HG03460 (cell line): ENCODE measurements at regions not wholly inside any gene's neighbourhood (a gene's known extent, or its start where the extent isn't known, plus 50 kb on each side); places are given as distances from the start of the nearest gene placed in this dataset.

Experiments
- ATAC-seq: cut with Tn5 transposase; IDR thresholded peaks from one replicate; pipeline ENCODE4 v1.9.1; 2021; ENCODE audit not compliant: unreplicated experiment

- no peak for ATAC-seq
Observed at GRCh38 chr3:117688583-117688982, 979.0 kb downstream of the TUSC7 start.

DNA sequence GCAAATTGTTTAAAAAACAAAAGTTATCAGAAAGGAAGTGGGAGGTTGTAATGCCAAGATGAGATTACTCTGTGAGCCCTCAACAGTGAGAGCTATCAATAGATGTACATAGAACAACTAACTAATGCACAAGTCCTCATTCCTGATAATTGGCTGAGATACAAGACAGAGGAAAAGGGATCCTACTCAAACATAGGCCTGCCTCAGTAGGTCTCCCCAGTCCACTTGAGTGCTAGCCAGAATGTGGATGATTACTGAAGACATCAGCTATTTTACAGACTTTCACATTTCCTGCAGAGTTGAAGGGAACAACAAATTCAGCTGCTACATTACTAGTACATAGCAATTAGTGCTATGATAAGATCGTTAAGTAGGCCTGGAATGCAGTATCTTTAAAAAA, 981.9 kb downstream of the TUSC7 start:
- ATAC-seq = no peak

DNA sequence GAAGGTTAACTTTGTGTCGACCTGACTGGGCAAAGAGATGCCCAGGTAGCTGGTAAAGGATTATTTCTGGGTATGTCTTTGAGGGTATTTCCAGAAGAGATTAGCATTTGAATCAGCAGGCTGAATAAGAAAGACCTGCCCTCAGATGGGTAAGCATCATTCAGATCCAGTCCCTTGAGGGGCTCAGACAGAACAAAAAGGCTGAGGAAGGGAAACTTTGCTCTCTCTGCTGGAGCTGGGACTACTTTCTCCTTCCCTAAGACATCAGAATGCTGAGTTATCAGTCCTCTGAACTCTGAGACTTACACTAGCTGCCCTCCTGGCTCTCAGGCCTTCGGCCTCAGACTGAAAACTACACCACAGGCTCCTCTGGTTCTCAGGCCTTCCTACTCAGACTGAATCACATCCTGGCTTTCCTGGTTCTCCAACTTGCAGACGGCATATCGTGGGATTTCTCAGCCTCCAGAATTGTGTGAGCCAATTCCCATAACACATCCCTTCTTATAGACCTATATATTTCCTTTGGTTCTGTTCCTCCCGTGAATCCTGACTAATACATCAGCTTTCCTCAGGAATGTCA, 982.9 kb downstream of the TUSC7 start:
- no peak for ATAC-seq

GRCh38 chr3:117695321-117695720, 985.7 kb downstream of the TUSC7 start:
- ATAC-seq = no peak

GRCh38 chr3:117695871-117696645, 986.5 kb downstream of the TUSC7 start:
- no peak for ATAC-seq

DNA sequence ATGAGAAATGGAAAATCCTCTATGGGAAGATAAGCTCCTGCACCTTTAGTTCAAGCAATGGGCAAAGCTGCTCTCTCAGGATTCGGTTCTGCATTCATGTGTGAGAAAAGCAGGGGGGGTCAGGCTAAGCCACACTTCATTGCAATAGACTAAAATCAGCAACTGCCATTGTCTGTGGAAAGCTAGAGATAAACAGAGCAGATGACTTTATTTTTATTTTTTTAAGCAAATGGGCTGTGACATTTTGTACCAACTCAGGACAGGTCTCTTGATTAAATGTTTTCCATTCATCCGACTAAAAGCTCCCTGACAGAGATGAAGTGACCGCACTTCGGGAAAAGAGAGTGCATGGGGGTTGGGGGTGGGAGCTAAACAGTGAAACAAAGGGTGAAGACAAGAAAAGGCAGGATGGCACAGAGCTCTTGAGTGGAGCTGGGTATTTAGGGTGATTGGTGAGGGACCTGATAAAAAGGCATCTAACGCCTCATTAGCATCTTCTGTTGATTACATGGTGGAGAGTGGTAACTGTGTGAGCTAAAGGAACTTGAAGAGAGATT, 987.4 kb downstream of the TUSC7 start:
- no peak for ATAC-seq

GRCh38 chr3:117699058-117699457, 989.5 kb downstream of the TUSC7 start:
- ATAC-seq = no peak

- no peak for ATAC-seq
Observed at GRCh38 chr3:117700573-117701360, 991.2 kb downstream of the TUSC7 start.

- no peak for ATAC-seq
Observed at GRCh38 chr3:117705011-117705410, 995.4 kb downstream of the TUSC7 start.

DNA sequence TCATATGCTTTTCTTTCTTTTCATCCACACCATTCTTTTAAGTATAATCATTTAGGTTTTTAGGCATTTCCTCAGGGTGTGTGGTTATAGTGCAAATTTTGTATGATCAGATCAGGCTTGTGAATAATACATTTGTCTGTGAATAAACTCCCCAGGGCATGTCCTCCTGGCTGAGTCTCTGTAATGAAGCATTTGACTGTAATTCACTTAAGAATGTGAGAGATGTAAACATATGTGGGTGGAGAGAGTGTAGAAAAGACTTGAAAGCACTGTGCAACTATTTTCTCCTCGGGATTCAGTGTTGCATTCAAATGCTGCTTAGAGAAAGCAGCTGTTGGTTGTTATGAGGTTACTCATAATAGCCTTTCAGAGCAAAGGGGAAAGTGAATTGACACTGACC, 996.5 kb downstream of the TUSC7 start:
- no peak for ATAC-seq

GRCh38 chr3:117706756-117707155, 997.2 kb downstream of the TUSC7 start:
- ATAC-seq = no peak

GRCh38 chr3:117708601-117709000, 999.0 kb downstream of the TUSC7 start:
- ATAC-seq = no peak

- ATAC-seq = no peak
Observed at GRCh38 chr3:117709108-117709507, 999.5 kb downstream of the TUSC7 start.

DNA sequence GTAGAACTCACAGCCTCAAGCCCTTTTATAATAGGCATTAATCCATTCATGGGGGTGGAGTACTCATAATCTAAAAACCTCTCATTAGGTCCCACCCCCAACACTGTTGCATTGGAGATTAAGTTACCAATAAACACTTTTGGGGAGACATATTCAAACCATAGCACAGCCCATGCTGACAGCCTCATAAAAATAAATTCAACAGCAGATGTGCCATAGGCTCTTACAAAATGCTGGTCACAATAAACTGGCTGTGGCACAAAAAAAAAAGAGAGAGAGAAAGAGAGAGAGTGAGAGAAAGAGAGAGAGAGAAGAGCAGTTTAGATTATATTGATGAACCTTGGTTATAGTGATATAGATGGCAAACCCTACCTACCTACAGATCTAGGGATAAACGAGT, 1000.9 kb downstream of the TUSC7 start:
- no peak for ATAC-seq

- ATAC-seq = no peak
Observed at GRCh38 chr3:117719316-117719926, 1009.8 kb downstream of the TUSC7 start.

GRCh38 chr3:117721866-117722265, 1012.3 kb downstream of the TUSC7 start:
- ATAC-seq = no peak

- ATAC-seq = no peak
Observed at GRCh38 chr3:117722856-117723255, 1013.3 kb downstream of the TUSC7 start.

- ATAC-seq = no peak
Observed at GRCh38 chr3:117723825-117724224, 1014.2 kb downstream of the TUSC7 start.

GRCh38 chr3:117725314-117725713, 1015.7 kb downstream of the TUSC7 start:
- ATAC-seq = no peak

DNA sequence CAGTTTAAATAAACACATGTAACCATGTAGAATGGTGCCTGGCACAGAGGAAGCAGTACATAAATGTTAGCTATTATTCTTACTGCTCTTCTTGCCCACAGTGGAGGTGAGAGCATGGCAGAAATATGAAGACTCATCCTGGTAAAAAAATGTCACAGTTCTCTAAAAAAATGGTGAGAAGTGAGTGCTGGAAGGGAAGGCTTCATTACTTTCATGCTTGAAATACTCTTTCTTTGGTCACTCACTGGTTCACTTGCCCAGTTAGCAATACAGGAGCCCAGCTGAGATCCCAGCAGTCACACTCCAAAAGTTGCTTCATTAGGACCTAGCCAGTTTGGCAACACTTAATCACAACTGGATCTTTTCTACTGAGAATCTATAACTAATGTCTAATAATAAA, 1017.2 kb downstream of the TUSC7 start:
- ATAC-seq = no peak

- no peak for ATAC-seq
Observed at GRCh38 chr3:117728226-117728625, 1018.6 kb downstream of the TUSC7 start.
